ENCODE measurements at regions not wholly inside any gene's neighbourhood (a gene's known extent, or its start where the extent isn't known, plus 50 kb on each side); places are given as distances from the start of the nearest gene placed in this dataset.
"Not testable (repeated sequence)": the region's sequence is repeated elsewhere in the genome, so short reads cannot be mapped to it uniquely, and the experiment has no call there.

GRCh38 chr2:236642125-236642524 is 72.5 kb downstream of the ACKR3 start:
- peaks cover 2% of the 10 kb centered on the region for H3K4me1 ChIP-seq (ENCODE audit: control insufficient read depth, insufficient read depth, low read length)
- peak in 1 of 3 donors; percentile 55 for DNase-seq
- H3K27me3 ChIP-seq (ENCODE audit: control insufficient read depth, insufficient read depth), result no peaks in the 10 kb centered on the region
- 57% methylated on average over 4 of the region's 4 CpGs for WGBS
- peak in 1 of 2 donors; percentile 3 for ATAC-seq
- intact Hi-C loops (cut with DNase I), result no loop called here
- peak overlapping the region; percentile 69 for H3K27ac ChIP-seq (ENCODE audit: low read length)
- peaks cover 2% of the 10 kb centered on the region for H3K9me3 ChIP-seq (ENCODE audit: control insufficient read depth, low read length)
- no peak overlapping the region for H3K4me3 ChIP-seq (ENCODE audit: low read length)

DNA sequence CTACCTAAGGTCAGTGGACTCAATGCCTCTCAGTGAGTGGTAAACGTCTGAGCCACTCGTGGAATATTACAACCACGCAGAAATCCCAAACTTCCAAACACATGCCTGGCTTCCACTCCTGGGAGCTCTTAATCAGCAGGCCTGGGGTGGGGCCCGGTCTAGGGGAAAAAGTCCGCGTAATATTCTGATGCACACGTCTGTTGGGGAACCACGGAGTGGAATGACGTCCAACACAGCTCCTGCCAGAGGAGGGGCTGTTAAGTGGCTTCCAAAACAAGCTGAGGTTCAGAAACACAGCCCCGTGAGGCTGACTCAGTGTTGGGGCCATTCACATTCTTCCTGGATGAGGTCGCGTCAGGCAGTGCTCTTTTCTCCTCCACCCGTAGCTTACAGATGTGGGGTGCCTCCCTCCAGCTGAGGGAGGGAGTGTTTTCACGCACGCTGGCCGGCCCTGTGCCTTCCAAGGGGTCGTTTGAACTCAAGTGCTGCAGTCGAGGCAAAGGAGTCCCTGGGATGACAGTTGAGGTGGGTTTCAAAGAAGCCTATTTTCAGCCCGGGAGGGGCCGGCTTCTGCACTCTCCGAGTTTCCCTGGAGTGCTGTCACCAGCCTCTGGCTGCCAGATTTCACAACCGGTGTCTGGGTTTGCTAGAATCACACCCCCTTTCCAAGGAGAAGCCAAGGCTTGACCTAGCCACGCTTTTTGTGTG is 73.1 kb downstream of the ACKR3 start:
- H3K27me3 ChIP-seq (ENCODE audit: control insufficient read depth, insufficient read depth), result no peaks in the 10 kb centered on the region
- H3K4me1 ChIP-seq (ENCODE audit: control insufficient read depth, insufficient read depth, low read length), result peaks cover 2% of the 10 kb centered on the region
- DNase-seq (peak; percentile 93 to 95 (median 95)), ATAC-seq (peak; percentile 97)
- H3K9me3 ChIP-seq (ENCODE audit: control insufficient read depth, low read length), result peaks cover 2% of the 10 kb centered on the region
- 29% methylated on average over 23 of the region's 23 CpGs for WGBS
- H3K4me3 ChIP-seq (ENCODE audit: low read length), result no peak overlapping the region
- intact Hi-C loops (cut with DNase I), result no loop called here
- H3K27ac ChIP-seq (ENCODE audit: low read length), result peak overlapping the region; percentile 63

DNA sequence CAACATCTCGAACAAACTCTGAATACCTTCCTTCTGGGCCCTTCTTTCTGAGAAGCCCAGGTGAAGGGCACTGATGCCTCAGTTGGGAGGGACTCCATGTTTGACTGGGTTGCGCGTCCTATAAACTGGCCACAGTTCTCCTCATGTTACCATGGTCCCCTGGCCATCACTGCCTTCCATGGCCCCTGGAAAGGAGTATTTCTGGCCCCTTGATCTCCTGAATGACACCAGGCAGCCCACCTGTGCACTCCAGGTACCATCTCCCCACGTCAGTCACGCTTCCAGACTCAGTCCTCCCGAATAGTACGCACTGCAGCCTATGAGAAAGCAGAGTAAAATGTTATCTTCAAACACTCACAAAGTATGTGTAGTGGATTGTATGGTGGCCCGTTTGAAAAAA is 73.9 kb downstream of the ACKR3 start:
- no peak for ATAC-seq
- Histone ChIP-seq H3K27ac (ENCODE audit: low read length) (peak overlapping the region; percentile 76), H3K27me3 (ENCODE audit: control insufficient read depth, insufficient read depth) (no peaks in the 10 kb centered on the region), H3K4me3 (ENCODE audit: low read length) (no peak overlapping the region), H3K4me1 (ENCODE audit: control insufficient read depth, insufficient read depth, low read length) (peaks cover 2% of the 10 kb centered on the region), H3K9me3 (ENCODE audit: control insufficient read depth, low read length) (peaks cover 2% of the 10 kb centered on the region)
- intact Hi-C loops (cut with DNase I), result no loop called here
- peak in 1 of 3 donors; percentile 29 for DNase-seq
- WGBS, result 94% methylated on average over 8 of the region's 8 CpGs

DNA sequence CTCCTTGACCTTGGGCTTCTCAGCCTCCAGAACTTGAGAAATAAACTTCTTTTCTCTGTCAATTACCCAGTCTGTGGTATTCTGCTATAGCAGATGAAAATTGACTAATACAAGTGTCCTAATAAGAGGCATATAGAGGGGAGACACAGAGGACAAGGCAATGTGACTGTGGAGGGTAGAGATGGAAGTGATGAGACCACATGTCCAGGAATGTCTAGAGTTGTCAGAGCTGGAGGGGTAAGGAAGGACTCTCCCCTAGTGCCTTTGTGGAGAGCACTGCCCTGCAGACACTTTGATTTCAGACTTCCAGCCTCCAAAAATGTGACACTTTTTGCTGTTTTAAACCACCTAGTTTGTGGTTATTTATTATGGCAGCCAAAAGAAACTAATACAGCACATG is 74.4 kb downstream of the ACKR3 start:
- ATAC-seq (no peak), DNase-seq (no peak)
- H3K9me3 ChIP-seq (ENCODE audit: control insufficient read depth, low read length), result peaks cover 2% of the 10 kb centered on the region
- H3K4me1 ChIP-seq (ENCODE audit: control insufficient read depth, insufficient read depth, low read length), result peaks cover 2% of the 10 kb centered on the region
- no peak overlapping the region for H3K4me3 ChIP-seq (ENCODE audit: low read length)
- H3K27ac ChIP-seq (ENCODE audit: low read length), result no peak overlapping the region
- intact Hi-C loops (cut with DNase I), result no loop called here
- H3K27me3 ChIP-seq (ENCODE audit: control insufficient read depth, insufficient read depth), result no peaks in the 10 kb centered on the region

GRCh38 chr2:236644502-236644911 is 74.9 kb downstream of the ACKR3 start:
- peaks cover 2% of the 10 kb centered on the region for H3K4me1 ChIP-seq (ENCODE audit: control insufficient read depth, insufficient read depth, low read length)
- no peak for ATAC-seq
- no peaks in the 10 kb centered on the region for H3K27me3 ChIP-seq (ENCODE audit: control insufficient read depth, insufficient read depth)
- WGBS, result 84% methylated on average over 4 of the region's 4 CpGs
- intact Hi-C loops (cut with DNase I), result no loop called here
- DNase-seq, result peak in 1 of 3 donors; percentile 14
- no peak overlapping the region for H3K27ac ChIP-seq (ENCODE audit: low read length)
- H3K9me3 ChIP-seq (ENCODE audit: control insufficient read depth, low read length), result peaks cover 2% of the 10 kb centered on the region
- H3K4me3 ChIP-seq (ENCODE audit: low read length), result no peak overlapping the region

- H3K9me3 ChIP-seq (ENCODE audit: control insufficient read depth, low read length); H3K27ac ChIP-seq (ENCODE audit: low read length); H3K4me1 ChIP-seq (ENCODE audit: control insufficient read depth, insufficient read depth, low read length); H3K27me3 ChIP-seq (ENCODE audit: control insufficient read depth, insufficient read depth); ATAC-seq; intact Hi-C loops (cut with DNase I); H3K4me3 ChIP-seq (ENCODE audit: low read length): not testable (repeated sequence)
- WGBS, result 96% methylated on average over 4 of the region's 4 CpGs
- peak in 2 of 3 donors; percentile 23 to 26 for DNase-seq
These were observed 75.5 kb downstream of the ACKR3 start for GRCh38 chr2:236645141-236645540.

DNA sequence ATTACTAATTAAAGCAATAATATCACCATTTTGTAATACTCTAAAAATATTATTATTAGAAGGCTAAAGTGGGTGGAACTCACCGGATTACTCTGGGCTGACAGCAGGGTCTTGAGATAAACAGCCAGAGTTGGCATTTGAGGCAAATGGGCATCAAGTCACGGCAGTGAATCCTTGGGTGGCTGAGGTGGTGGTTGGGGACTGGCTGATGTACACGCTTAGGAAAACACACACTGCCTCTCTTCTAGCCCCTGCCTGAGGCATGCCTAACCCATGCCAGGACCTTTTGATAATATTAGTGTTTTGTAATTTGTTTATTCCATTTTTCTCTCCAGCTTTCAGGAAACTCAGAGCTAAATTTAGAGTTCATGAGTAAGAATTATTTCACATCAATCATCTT is 76.8 kb downstream of the ACKR3 start:
- intact Hi-C loops (cut with DNase I), result no loop called here
- Histone ChIP-seq H3K4me3 (ENCODE audit: low read length) (no peak overlapping the region), H3K27ac (ENCODE audit: low read length) (no peak overlapping the region), H3K9me3 (ENCODE audit: control insufficient read depth, low read length) (peaks cover 2% of the 10 kb centered on the region), H3K4me1 (ENCODE audit: control insufficient read depth, insufficient read depth, low read length) (no peaks in the 10 kb centered on the region), H3K27me3 (ENCODE audit: control insufficient read depth, insufficient read depth) (no peaks in the 10 kb centered on the region)
- WGBS, result 62% methylated on average over 3 of the region's 3 CpGs
- ATAC-seq (no peak), DNase-seq (peak in 1 of 3 donors; percentile 9)

GRCh38 chr2:236646871-236647270 is 77.2 kb downstream of the ACKR3 start:
- no peak overlapping the region for H3K27ac ChIP-seq (ENCODE audit: low read length)

GRCh38 chr2:236647621-236648020 is 78.0 kb downstream of the ACKR3 start:
- no peak overlapping the region for H3K27ac ChIP-seq (ENCODE audit: low read length)
- no peak for ATAC-seq
- intact Hi-C loops (cut with DNase I), result no loop called here
- WGBS, result 95% methylated on average over 5 of the region's 5 CpGs
- peak in 1 of 3 donors; percentile 2 for DNase-seq
- peaks cover 2% of the 10 kb centered on the region for H3K9me3 ChIP-seq (ENCODE audit: control insufficient read depth, low read length)
- H3K27me3 ChIP-seq (ENCODE audit: control insufficient read depth, insufficient read depth), result no peaks in the 10 kb centered on the region
- no peak overlapping the region for H3K4me3 ChIP-seq (ENCODE audit: low read length)
- no peaks in the 10 kb centered on the region for H3K4me1 ChIP-seq (ENCODE audit: control insufficient read depth, insufficient read depth, low read length)

More at GRCh38 chr2:236646871-236647270, 77.2 kb downstream of the ACKR3 start:
- 92% methylated on average over 4 of the region's 4 CpGs for WGBS
- Histone ChIP-seq H3K27me3 (ENCODE audit: control insufficient read depth, insufficient read depth) (no peaks in the 10 kb centered on the region), H3K4me3 (ENCODE audit: low read length) (no peak overlapping the region), H3K9me3 (ENCODE audit: control insufficient read depth, low read length) (peaks cover 2% of the 10 kb centered on the region), H3K4me1 (ENCODE audit: control insufficient read depth, insufficient read depth, low read length) (no peaks in the 10 kb centered on the region)
- DNase-seq (peak in 2 of 3 donors; percentile 5 to 18), ATAC-seq (no peak)
- intact Hi-C loops (cut with DNase I), result no loop called here

DNA sequence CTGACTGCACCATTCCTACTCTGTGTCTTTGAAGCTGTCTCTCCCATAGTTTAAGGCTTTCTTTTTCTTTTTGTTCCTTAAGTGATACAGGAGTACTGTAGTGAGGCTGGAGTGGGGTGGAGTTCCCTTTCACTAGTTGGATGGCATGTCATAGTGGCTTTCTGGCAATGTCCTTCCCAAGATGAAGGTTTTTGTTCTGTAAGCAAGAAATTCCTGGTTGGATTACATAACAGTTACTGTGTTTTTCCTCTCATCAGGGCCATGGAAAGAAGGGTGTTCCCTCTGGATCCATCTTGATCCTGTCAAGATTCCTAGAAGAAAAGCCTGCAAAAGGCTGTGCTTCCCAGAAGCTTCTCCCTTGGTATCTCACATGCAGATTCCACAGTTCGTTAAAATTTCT is 84.2 kb downstream of the ACKR3 start:
- DNase-seq, result no peak

DNA sequence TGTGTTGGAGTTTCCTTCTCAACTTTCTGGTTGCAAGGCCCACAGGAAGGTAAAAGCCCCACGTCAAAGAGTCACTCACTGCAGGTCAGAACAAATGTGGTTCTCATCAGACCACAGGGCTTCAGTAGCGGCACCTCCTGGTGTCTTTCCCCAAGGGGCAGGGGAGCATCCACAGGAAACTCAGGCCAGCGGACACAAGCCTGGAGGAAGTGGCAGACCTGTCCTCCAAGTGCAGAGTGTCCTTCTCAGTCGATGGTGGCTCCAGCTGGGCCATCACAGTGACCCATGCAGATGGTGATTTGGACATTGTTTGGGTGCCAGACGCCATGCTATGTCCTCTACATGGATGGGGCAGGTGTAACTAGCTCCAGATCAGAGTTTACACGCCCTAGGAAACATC is 84.9 kb downstream of the ACKR3 start:
- ATAC-seq (no peak), DNase-seq (no peak)
- H3K4me3 ChIP-seq (ENCODE audit: low read length), result no peak overlapping the region
- H3K27ac ChIP-seq (ENCODE audit: low read length), result no peak overlapping the region
- no peaks in the 10 kb centered on the region for H3K9me3 ChIP-seq (ENCODE audit: control insufficient read depth, low read length)
- WGBS, result 85% methylated on average over 6 of the region's 6 CpGs
- no peaks in the 10 kb centered on the region for H3K27me3 ChIP-seq (ENCODE audit: control insufficient read depth, insufficient read depth)
- H3K4me1 ChIP-seq (ENCODE audit: control insufficient read depth, insufficient read depth, low read length), result no peaks in the 10 kb centered on the region
- intact Hi-C loops (cut with DNase I), result no loop called here

More for the DNA sequence above, 84.2 kb downstream of the ACKR3 start:
- 60% methylated on average over 1 of the region's 1 CpG for WGBS
- no peaks in the 10 kb centered on the region for H3K27me3 ChIP-seq (ENCODE audit: control insufficient read depth, insufficient read depth)
- intact Hi-C loops (cut with DNase I), result no loop called here
- H3K4me1 ChIP-seq (ENCODE audit: control insufficient read depth, insufficient read depth, low read length), result no peaks in the 10 kb centered on the region
- peak; percentile 49 to 50 for ATAC-seq
- no peaks in the 10 kb centered on the region for H3K9me3 ChIP-seq (ENCODE audit: control insufficient read depth, low read length)
- no peak overlapping the region for H3K4me3 ChIP-seq (ENCODE audit: low read length)
- H3K27ac ChIP-seq (ENCODE audit: low read length), result no peak overlapping the region

- no peaks in the 10 kb centered on the region for H3K27me3 ChIP-seq (ENCODE audit: control insufficient read depth, insufficient read depth)
- H3K27ac ChIP-seq (ENCODE audit: low read length), result no peak overlapping the region
- H3K4me3 ChIP-seq (ENCODE audit: low read length), result no peak overlapping the region
- 92% methylated on average over 2 of the region's 2 CpGs for WGBS
- ATAC-seq (peak in 1 of 2 donors; percentile 22), DNase-seq (no peak)
- peaks cover 2% of the 10 kb centered on the region for H3K4me1 ChIP-seq (ENCODE audit: control insufficient read depth, insufficient read depth, low read length)
- no peaks in the 10 kb centered on the region for H3K9me3 ChIP-seq (ENCODE audit: control insufficient read depth, low read length)
- intact Hi-C loops (cut with DNase I), result no loop called here
These were observed 86.5 kb downstream of the ACKR3 start for GRCh38 chr2:236656166-236656565.

Data from right cardiac atrium (tissue), 5 donors.